Astrocyte (in vitro differentiated cells and primary cell): ENCODE measurements at regions not wholly inside any gene's neighbourhood (a gene's known extent, or its start where the extent isn't known, plus 50 kb on each side); places are given as distances from the start of the nearest gene placed in this dataset.

Experiments
- DNase-seq: peaks from one replicate; pipeline ENCODE4 v3.0.0-alpha.2; 2010; ENCODE audit warnings: low read depth
- FAIRE-seq: peaks from 2 replicates; lab custom pipeline; 2011; peaks lifted over from hg19 to GRCh38; lab: Jason Lieb, UNC
- H2AFZ ChIP-seq: 2 replicates; pipeline ENCODE4 v1.6.0; 2012; ENCODE audit warnings: low read depth, low read length, inconsistent platforms
- H3K27ac ChIP-seq: 2 replicates; pipeline ENCODE4 v1.5.1; 2011; ENCODE audit warnings: low read depth, low read length, inconsistent platforms
- H3K27me3 ChIP-seq: 2 replicates; pipeline ENCODE4 v1.6.0; 2011; ENCODE audit warnings: low read length, inconsistent platforms; ENCODE audit not compliant: insufficient read depth
- H3K36me3 ChIP-seq: 2 replicates; pipeline ENCODE4 v1.5.1; 2011; ENCODE audit warnings: low read length, inconsistent platforms; ENCODE audit not compliant: insufficient read depth
- H3K4me1 ChIP-seq: 2 replicates; pipeline ENCODE4 v1.5.1; 2011; ENCODE audit warnings: low read length, inconsistent platforms; ENCODE audit not compliant: insufficient read depth
- H3K4me2 ChIP-seq: 2 replicates; pipeline ENCODE4 v1.6.0; 2012; ENCODE audit warnings: low read length, inconsistent platforms
- H3K4me3 ChIP-seq: 2 replicates; pipeline ENCODE4 v1.5.1; 2011; ENCODE audit warnings: low read depth, mild to moderate bottlenecking, low read length, inconsistent platforms; ENCODE audit not compliant: insufficient read depth
- H3K79me2 ChIP-seq: 2 replicates; pipeline ENCODE4 v1.6.0; 2012; ENCODE audit warnings: mild to moderate bottlenecking, low read length, inconsistent platforms; ENCODE audit not compliant: insufficient read depth
- H3K9ac ChIP-seq: 2 replicates; pipeline ENCODE4 v1.6.0; 2012; ENCODE audit warnings: mild to moderate bottlenecking, low read length, inconsistent platforms
- H3K9me3 ChIP-seq: 2 replicates; pipeline ENCODE4 v1.5.1; 2012; ENCODE audit warnings: low read depth, mild to moderate bottlenecking, low read length, inconsistent platforms; ENCODE audit not compliant: insufficient read depth
- H4K20me1 ChIP-seq: 2 replicates; pipeline ENCODE4 v1.6.0; 2012; ENCODE audit warnings: low read length, inconsistent platforms; ENCODE audit not compliant: insufficient read depth
- H3K27ac Mint-ChIP-seq: one replicate; pipeline ENCODE4 v1.8.0; 2021; ENCODE audit warnings: mild to moderate bottlenecking, mixed read lengths; ENCODE audit not compliant: unreplicated experiment
- H3K27me3 Mint-ChIP-seq: one replicate; pipeline ENCODE4 v1.8.0; 2021; ENCODE audit warnings: low read depth, mixed read lengths; ENCODE audit not compliant: unreplicated experiment
- H3K36me3 Mint-ChIP-seq: one replicate; pipeline ENCODE4 v1.8.0; 2021; ENCODE audit warnings: low read depth, mixed read lengths; ENCODE audit not compliant: unreplicated experiment
- H3K4me1 Mint-ChIP-seq: one replicate; pipeline ENCODE4 v1.8.0; 2021; ENCODE audit warnings: low read depth, mixed read lengths; ENCODE audit not compliant: unreplicated experiment
- H3K4me3 Mint-ChIP-seq: one replicate; pipeline ENCODE4 v1.8.0; 2021; ENCODE audit warnings: mild to moderate bottlenecking, moderate library complexity, mixed read lengths; ENCODE audit not compliant: unreplicated experiment
- H3K9me3 Mint-ChIP-seq: one replicate; pipeline ENCODE4 v1.8.0; 2021; ENCODE audit warnings: mild to moderate bottlenecking, mixed read lengths; ENCODE audit not compliant: unreplicated experiment
- CTCF ChIP-seq: IDR thresholded peaks from 2 replicates; pipeline ENCODE4 v1.5.1; 2011; ENCODE audit warnings: low read depth, mild to moderate bottlenecking, inconsistent platforms, low read length, moderate library complexity; ENCODE audit not compliant: insufficient read depth
- EZH2 ChIP-seq: IDR thresholded peaks from 2 replicates; pipeline ENCODE4 v1.6.1; 2012; ENCODE audit warnings: mild to moderate bottlenecking, low read length, inconsistent platforms; ENCODE audit not compliant: insufficient read depth

- no peak overlapping the region for H3K27ac ChIP-seq
- no peak overlapping the region for H2AFZ ChIP-seq
- H3K4me3 ChIP-seq, result no peak overlapping the region
- no peaks in the 10 kb centered on the region for H3K9me3 ChIP-seq
- no peaks in the 10 kb centered on the region for H3K36me3 ChIP-seq
- H4K20me1 ChIP-seq, result no peaks in the 10 kb centered on the region
- no peak overlapping the region for H3K9ac ChIP-seq
- Mint-ChIP-seq H3K36me3 (peaks cover 2% of the 10 kb centered on the region), H3K4me3 (no peak overlapping the region), H3K27ac (no peak overlapping the region), H3K4me1 (no peaks in the 10 kb centered on the region), H3K27me3 (no peaks in the 10 kb centered on the region), H3K9me3 (peaks cover 19% of the 10 kb centered on the region)
- H3K27me3 ChIP-seq, result no peaks in the 10 kb centered on the region
- no peaks in the 10 kb centered on the region for H3K79me2 ChIP-seq
- FAIRE-seq, result no peak
- TF ChIP-seq EZH2, result no peak
- no peak for TF ChIP-seq CTCF
- H3K4me1 ChIP-seq, result no peaks in the 10 kb centered on the region
- H3K4me2 ChIP-seq, result no peak overlapping the region
- DNase-seq, result no peak
These were observed 464.9 kb downstream of the ELAVL2 start for GRCh38 chr9:23361096-23361495.

- no peaks in the 10 kb centered on the region for H3K4me1 ChIP-seq
- H3K9me3 ChIP-seq, result no peaks in the 10 kb centered on the region
- H3K27ac ChIP-seq, result no peak overlapping the region
- no peak overlapping the region for H3K27ac Mint-ChIP-seq
- TF ChIP-seq CTCF, result no peak
- no peak for TF ChIP-seq EZH2
- no peaks in the 10 kb centered on the region for H3K9me3 Mint-ChIP-seq
- H2AFZ ChIP-seq, result no peak overlapping the region
- no peaks in the 10 kb centered on the region for H3K36me3 Mint-ChIP-seq
- H3K79me2 ChIP-seq, result no peaks in the 10 kb centered on the region
- H3K4me3 ChIP-seq, result no peak overlapping the region
- no peak overlapping the region for H3K4me2 ChIP-seq
- no peaks in the 10 kb centered on the region for H3K36me3 ChIP-seq
- no peak overlapping the region for H3K4me3 Mint-ChIP-seq
- H3K27me3 Mint-ChIP-seq, result no peaks in the 10 kb centered on the region
- no peaks in the 10 kb centered on the region for H3K27me3 ChIP-seq
- H4K20me1 ChIP-seq, result no peaks in the 10 kb centered on the region
- FAIRE-seq (no peak), DNase-seq (no peak)
- H3K4me1 Mint-ChIP-seq, result no peaks in the 10 kb centered on the region
- H3K9ac ChIP-seq, result no peak overlapping the region
These were observed 453.3 kb downstream of the ELAVL2 start for GRCh38 chr9:23372703-23373102.

GRCh38 chr9:23375511-23375910, 450.5 kb downstream of the ELAVL2 start:
- no peaks in the 10 kb centered on the region for H3K36me3 ChIP-seq
- H3K4me1 Mint-ChIP-seq, result no peaks in the 10 kb centered on the region

More at GRCh38 chr9:23375511-23375910, 450.5 kb downstream of the ELAVL2 start:
- H3K27me3 ChIP-seq, result no peaks in the 10 kb centered on the region
- no peak for FAIRE-seq
- no peak overlapping the region for H3K27ac ChIP-seq
- Mint-ChIP-seq H3K4me3 (no peak overlapping the region), H3K27ac (no peak overlapping the region), H3K36me3 (no peaks in the 10 kb centered on the region), H3K27me3 (no peaks in the 10 kb centered on the region), H3K9me3 (no peaks in the 10 kb centered on the region)
- H2AFZ ChIP-seq, result no peak overlapping the region
- DNase-seq, result no peak
- no peaks in the 10 kb centered on the region for H4K20me1 ChIP-seq
- no peak overlapping the region for H3K4me3 ChIP-seq
- no peaks in the 10 kb centered on the region for H3K9me3 ChIP-seq
- TF ChIP-seq EZH2 (no peak), CTCF (no peak)
- H3K9ac ChIP-seq, result no peak overlapping the region
- no peak overlapping the region for H3K4me2 ChIP-seq
- no peaks in the 10 kb centered on the region for H3K4me1 ChIP-seq
- H3K79me2 ChIP-seq, result no peaks in the 10 kb centered on the region
